GM21367 (cell line): ENCODE measurements at regions not wholly inside any gene's neighbourhood (a gene's known extent, or its start where the extent isn't known, plus 50 kb on each side); places are given as distances from the start of the nearest gene placed in this dataset.
"Not testable (repeated sequence)": the region's sequence is repeated elsewhere in the genome, so short reads cannot be mapped to it uniquely, and the experiment has no call there.

ENCODE experiments used
- ATAC-seq: cut with Tn5 transposase; IDR thresholded peaks from one replicate; pipeline ENCODE4 v1.9.1; 2021; ENCODE audit not compliant: unreplicated experiment

GRCh38 chr1:228846952-228847351, 111.7 kb downstream of the RHOU start:
- ATAC-seq: no peak

- not testable (repeated sequence) for ATAC-seq
Observed at GRCh38 chr1:228847451-228847850, 112.2 kb downstream of the RHOU start.

GRCh38 chr1:228848406-228848805, 113.1 kb downstream of the RHOU start:
- ATAC-seq: no peak

GRCh38 chr1:228849011-228849541, 113.8 kb downstream of the RHOU start:
- ATAC-seq: peak; percentile 55

GRCh38 chr1:228850141-228851100, 115.1 kb downstream of the RHOU start:
- no peak for ATAC-seq

GRCh38 chr1:228851193-228851592, 115.9 kb downstream of the RHOU start:
- no peak for ATAC-seq

GRCh38 chr1:228851618-228852017, 116.3 kb downstream of the RHOU start:
- no peak for ATAC-seq

- ATAC-seq: no peak
Observed at GRCh38 chr1:228852024-228852423, 116.7 kb downstream of the RHOU start.

GRCh38 chr1:228852511-228853088, 117.3 kb downstream of the RHOU start:
- no peak for ATAC-seq

GRCh38 chr1:228853191-228853590, 117.9 kb downstream of the RHOU start:
- no peak for ATAC-seq

GRCh38 chr1:228853637-228854036, 118.4 kb downstream of the RHOU start:
- no peak for ATAC-seq

GRCh38 chr1:228854907-228855306, 119.6 kb downstream of the RHOU start:
- ATAC-seq: no peak

- ATAC-seq: no peak
Observed at GRCh38 chr1:228857611-228858010, 122.3 kb downstream of the RHOU start.

GRCh38 chr1:228860911-228861831, 125.9 kb downstream of the RHOU start:
- no peak for ATAC-seq

GRCh38 chr1:228861832-228862180, 126.5 kb downstream of the RHOU start:
- no peak for ATAC-seq

GRCh38 chr1:228862542-228863505, 127.5 kb downstream of the RHOU start:
- ATAC-seq: no peak

GRCh38 chr1:228863776-228864175, 128.5 kb downstream of the RHOU start:
- ATAC-seq: no peak

GRCh38 chr1:228865627-228866330, 130.5 kb downstream of the RHOU start:
- ATAC-seq: no peak

- no peak for ATAC-seq
Observed at GRCh38 chr1:228866468-228866867, 131.2 kb downstream of the RHOU start.
